ENCODE measurements at regions not wholly inside any gene's neighbourhood (a gene's known extent, or its start where the extent isn't known, plus 50 kb on each side); places are given as distances from the start of the nearest gene placed in this dataset.

GRCh38 chr13:97079726-97080125 lies 85.5 kb upstream of the OXGR1 start:
- H3K4me3 Mint-ChIP-seq: no peak overlapping the region
- H3K27ac Mint-ChIP-seq (ENCODE audit: unreplicated experiment): no peak overlapping the region
- peaks cover 2% of the 10 kb centered on the region for H3K9me3 Mint-ChIP-seq
- no peaks in the 10 kb centered on the region for H3K4me1 Mint-ChIP-seq
- H3K36me3 Mint-ChIP-seq (ENCODE audit: low read depth): no peaks in the 10 kb centered on the region
- no peak for DNase-seq (ENCODE audit: low read depth, low spot score)
- no peak for TF ChIP-seq CTCF (conservative IDR thresholded peaks at IDR 0.05)
- H3K27me3 Mint-ChIP-seq (ENCODE audit: low read depth): no peaks in the 10 kb centered on the region

- DNase-seq (ENCODE audit: low read depth, low spot score): no peak
- Mint-ChIP-seq H3K36me3 (ENCODE audit: low read depth) (no peaks in the 10 kb centered on the region), H3K27ac (ENCODE audit: unreplicated experiment) (no peak overlapping the region), H3K4me1 (no peaks in the 10 kb centered on the region), H3K27me3 (ENCODE audit: low read depth) (no peaks in the 10 kb centered on the region), H3K9me3 (peaks cover 6% of the 10 kb centered on the region), H3K4me3 (no peak overlapping the region)
- TF ChIP-seq CTCF (conservative IDR thresholded peaks at IDR 0.05): no peak
These were observed 88.4 kb upstream of the OXGR1 start for GRCh38 chr13:97082461-97083207.

GRCh38 chr13:97091196-97091595 lies 96.9 kb upstream of the OXGR1 start:
- no peaks in the 10 kb centered on the region for H3K27me3 Mint-ChIP-seq (ENCODE audit: low read depth)
- H3K4me1 Mint-ChIP-seq: no peaks in the 10 kb centered on the region
- H3K27ac Mint-ChIP-seq (ENCODE audit: unreplicated experiment): no peak overlapping the region
- H3K36me3 Mint-ChIP-seq (ENCODE audit: low read depth): no peaks in the 10 kb centered on the region
- H3K9me3 Mint-ChIP-seq: peaks cover 8% of the 10 kb centered on the region
- no peak for DNase-seq (ENCODE audit: low read depth, low spot score)
- TF ChIP-seq CTCF (conservative IDR thresholded peaks at IDR 0.05): no peak
- H3K4me3 Mint-ChIP-seq: no peak overlapping the region

GRCh38 chr13:97100821-97101220 lies 106.5 kb upstream of the OXGR1 start:
- Mint-ChIP-seq H3K9me3 (peaks cover 3% of the 10 kb centered on the region), H3K4me3 (no peak overlapping the region), H3K27ac (ENCODE audit: unreplicated experiment) (peak overlapping the region; percentile 55), H3K27me3 (ENCODE audit: low read depth) (no peaks in the 10 kb centered on the region), H3K36me3 (ENCODE audit: low read depth) (no peaks in the 10 kb centered on the region), H3K4me1 (no peaks in the 10 kb centered on the region)
- no peak for TF ChIP-seq CTCF (conservative IDR thresholded peaks at IDR 0.05)
- no peak for DNase-seq (ENCODE audit: low read depth, low spot score)

GRCh38 chr13:97101912-97102708 lies 107.8 kb upstream of the OXGR1 start:
- no peak overlapping the region for H3K27ac Mint-ChIP-seq (ENCODE audit: unreplicated experiment)
- H3K4me1 Mint-ChIP-seq: no peaks in the 10 kb centered on the region
- H3K4me3 Mint-ChIP-seq: no peak overlapping the region
- no peak for DNase-seq (ENCODE audit: low read depth, low spot score)
- H3K27me3 Mint-ChIP-seq (ENCODE audit: low read depth): no peaks in the 10 kb centered on the region
- TF ChIP-seq CTCF (conservative IDR thresholded peaks at IDR 0.05): no peak
- no peaks in the 10 kb centered on the region for H3K36me3 Mint-ChIP-seq (ENCODE audit: low read depth)
- H3K9me3 Mint-ChIP-seq: peaks cover 3% of the 10 kb centered on the region

Measured in neural crest cell (in vitro differentiated cells).